Activated CD4-positive, alpha-beta memory T cell treated with anti-CD3 and anti-CD28 coated beads for 36 hours (primary cell): ENCODE measurements at regions not wholly inside any gene's neighbourhood (a gene's known extent, or its start where the extent isn't known, plus 50 kb on each side); places are given as distances from the start of the nearest gene placed in this dataset.

Experiments
- CTCF ChIA-PET: fragments of 350-600 bp; sonication (Branson Sonifier 250); formaldehyde crosslinking; loops from one replicate; lab custom pipeline; 2021; ENCODE audit warnings: antibody characterized with exemption, inconsistent platforms; lab: Charles Lee
- POLR2A ChIA-PET: fragments of 350-600 bp; sonication (Branson Sonifier 250); formaldehyde crosslinking; loops from one replicate; lab custom pipeline; 2021; ENCODE audit warnings: antibody characterized with exemption; lab: Charles Lee
- DNase-seq: peaks from one replicate; pipeline ENCODE4 v3.0.0-alpha.2; 2020
- H3K27ac Mint-ChIP-seq: one replicate; pipeline ENCODE4 v1.8.0; 2021; ENCODE audit warnings: mixed read lengths
- H3K27me3 Mint-ChIP-seq: one replicate; pipeline ENCODE4 v1.8.0; 2021; ENCODE audit warnings: mixed read lengths
- H3K36me3 Mint-ChIP-seq: one replicate; pipeline ENCODE4 v1.8.0; 2021; ENCODE audit warnings: mixed read lengths
- H3K4me1 Mint-ChIP-seq: one replicate; pipeline ENCODE4 v1.8.0; 2021; ENCODE audit warnings: low read depth, mixed read lengths
- H3K4me3 Mint-ChIP-seq: one replicate; pipeline ENCODE4 v1.8.0; 2021; ENCODE audit warnings: mild to moderate bottlenecking, mixed read lengths
- H3K9me3 Mint-ChIP-seq: one replicate; pipeline ENCODE4 v1.8.0; 2021; ENCODE audit warnings: mixed read lengths
- intact Hi-C: fragments of 100-400 bp; cut with micrococcal nuclease; formaldehyde crosslinking; loops from one replicate; pipeline ENCODE4 v1.15.1; 2023

DNA sequence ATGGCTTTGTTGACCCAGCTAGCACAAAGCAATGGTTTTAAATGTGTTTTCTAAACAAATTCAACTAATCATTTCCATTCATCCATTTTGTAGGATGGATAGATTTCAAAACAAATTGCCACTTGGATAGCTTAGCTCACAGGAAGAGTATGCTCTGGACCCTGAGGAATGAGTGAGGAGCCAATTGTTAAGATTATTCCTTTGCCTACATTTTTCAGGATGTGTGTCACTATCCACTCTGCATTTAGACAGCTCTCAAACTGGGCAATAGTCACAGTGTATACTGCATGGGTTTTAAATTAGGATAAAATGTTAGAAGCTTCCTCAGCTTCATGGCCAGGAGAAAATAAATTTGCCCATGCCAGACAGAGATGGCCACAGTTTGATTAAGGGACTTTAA is 605.6 kb upstream of the TEX47 start:
- intact Hi-C loops, result no loop called here
- no peak for DNase-seq
- Mint-ChIP-seq H3K9me3 (peaks cover 7% of the 10 kb centered on the region), H3K27ac (no peak overlapping the region), H3K4me3 (no peak overlapping the region), H3K36me3 (no peaks in the 10 kb centered on the region), H3K27me3 (no peaks in the 10 kb centered on the region), H3K4me1 (no peaks in the 10 kb centered on the region)
- ChIA-PET CTCF (no interaction called here), POLR2A (no interaction called here)

DNA sequence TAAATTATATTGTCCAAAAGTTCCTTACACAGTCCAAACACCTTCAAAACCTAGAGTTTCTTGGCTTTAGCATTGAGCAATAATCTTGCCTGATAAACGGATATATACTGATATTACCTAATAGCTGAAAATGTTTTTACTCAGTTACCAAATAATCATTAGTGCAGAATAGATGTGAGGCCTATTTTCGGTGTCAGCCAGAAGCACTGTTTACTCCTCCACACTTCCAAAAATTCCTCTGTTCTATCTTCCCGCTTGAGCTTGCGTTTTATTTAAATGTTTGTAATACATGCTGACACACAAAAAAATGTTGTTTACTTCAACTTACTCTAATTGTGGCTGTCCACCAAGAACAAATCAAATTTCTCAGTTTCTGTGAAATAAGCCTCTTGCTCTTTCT is 606.2 kb upstream of the TEX47 start:
- no peak for DNase-seq
- intact Hi-C loops, result no loop called here
- peaks cover 7% of the 10 kb centered on the region for H3K9me3 Mint-ChIP-seq
- H3K4me1 Mint-ChIP-seq, result no peaks in the 10 kb centered on the region
- no peaks in the 10 kb centered on the region for H3K36me3 Mint-ChIP-seq
- no peaks in the 10 kb centered on the region for H3K27me3 Mint-ChIP-seq
- ChIA-PET POLR2A (no interaction called here), CTCF (no interaction called here)
- no peak overlapping the region for H3K4me3 Mint-ChIP-seq
- no peak overlapping the region for H3K27ac Mint-ChIP-seq

DNA sequence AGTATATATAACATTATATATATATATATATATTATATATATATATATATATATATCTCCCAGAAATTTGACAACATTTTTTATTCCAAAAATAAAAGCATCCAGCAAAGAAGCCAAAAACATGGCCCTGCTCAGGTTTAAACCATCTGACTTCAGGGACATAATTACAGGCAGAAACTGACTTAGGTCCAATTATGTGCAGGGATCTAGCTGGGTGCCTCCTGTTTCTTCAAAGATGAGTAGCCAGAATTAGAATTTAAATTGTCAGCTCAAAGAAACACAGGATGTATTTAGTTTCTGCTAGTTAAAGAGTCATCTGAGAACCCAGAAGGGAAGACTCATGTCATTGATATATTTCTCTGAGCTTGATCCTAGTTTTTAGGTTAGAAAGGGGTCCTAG is 656.4 kb upstream of the TEX47 start:
- POLR2A ChIA-PET, result no interaction called here
- Mint-ChIP-seq H3K9me3 (peaks cover 2% of the 10 kb centered on the region), H3K36me3 (no peaks in the 10 kb centered on the region), H3K4me1 (no peaks in the 10 kb centered on the region), H3K4me3 (no peak overlapping the region), H3K27ac (no peak overlapping the region), H3K27me3 (no peaks in the 10 kb centered on the region)
- intact Hi-C loops, result no loop called here
- CTCF ChIA-PET, result no interaction called here
- DNase-seq, result no peak

DNA sequence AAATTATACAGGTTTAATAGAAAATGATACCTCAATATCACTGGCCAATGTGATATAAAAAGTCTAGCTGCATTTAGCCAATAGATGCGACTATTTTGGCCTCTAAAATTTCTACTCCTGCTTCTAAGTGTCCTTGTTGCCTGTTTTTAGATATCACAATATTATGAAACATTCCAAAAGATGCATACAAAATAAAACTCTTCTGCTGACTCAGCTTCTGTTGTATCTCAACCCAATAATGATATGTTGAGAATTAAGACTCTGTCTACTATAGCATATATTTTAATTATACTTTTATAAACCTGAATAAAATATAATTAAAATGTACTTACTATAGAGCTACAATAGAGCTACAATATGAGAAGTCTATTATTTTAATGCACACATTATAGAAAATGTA is 661.0 kb upstream of the TEX47 start:
- Mint-ChIP-seq H3K4me1 (no peaks in the 10 kb centered on the region), H3K9me3 (peaks cover 2% of the 10 kb centered on the region), H3K4me3 (no peak overlapping the region), H3K36me3 (no peaks in the 10 kb centered on the region), H3K27me3 (no peaks in the 10 kb centered on the region), H3K27ac (no peak overlapping the region)
- ChIA-PET POLR2A (no interaction called here), CTCF (no interaction called here)
- no peak for DNase-seq
- intact Hi-C loops, result no loop called here

DNA sequence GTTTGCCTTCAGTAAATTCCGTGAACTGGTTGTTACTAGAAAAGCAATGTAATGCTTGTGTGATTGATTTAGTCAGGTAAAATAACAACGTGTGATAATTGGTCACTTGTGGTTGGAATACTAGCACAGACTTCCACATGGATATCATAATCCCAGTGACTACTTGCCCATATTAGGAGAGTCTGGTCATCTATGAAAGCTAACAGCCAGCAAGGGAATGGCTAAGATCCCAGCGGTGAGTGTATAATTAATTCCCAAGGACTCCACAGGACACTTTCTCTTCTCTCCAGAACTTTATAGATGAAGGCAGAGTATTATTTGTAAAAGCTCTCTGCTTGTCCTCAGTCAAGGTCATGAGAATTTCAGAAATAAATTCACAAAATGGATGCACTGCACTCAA is 662.6 kb upstream of the TEX47 start:
- H3K4me1 Mint-ChIP-seq, result no peaks in the 10 kb centered on the region
- intact Hi-C loops, result no loop called here
- no peak for DNase-seq
- CTCF ChIA-PET, result no interaction called here
- POLR2A ChIA-PET, result no interaction called here
- H3K36me3 Mint-ChIP-seq, result no peaks in the 10 kb centered on the region
- H3K4me3 Mint-ChIP-seq, result no peak overlapping the region
- H3K27me3 Mint-ChIP-seq, result no peaks in the 10 kb centered on the region
- peaks cover 4% of the 10 kb centered on the region for H3K9me3 Mint-ChIP-seq
- H3K27ac Mint-ChIP-seq, result no peak overlapping the region

DNA sequence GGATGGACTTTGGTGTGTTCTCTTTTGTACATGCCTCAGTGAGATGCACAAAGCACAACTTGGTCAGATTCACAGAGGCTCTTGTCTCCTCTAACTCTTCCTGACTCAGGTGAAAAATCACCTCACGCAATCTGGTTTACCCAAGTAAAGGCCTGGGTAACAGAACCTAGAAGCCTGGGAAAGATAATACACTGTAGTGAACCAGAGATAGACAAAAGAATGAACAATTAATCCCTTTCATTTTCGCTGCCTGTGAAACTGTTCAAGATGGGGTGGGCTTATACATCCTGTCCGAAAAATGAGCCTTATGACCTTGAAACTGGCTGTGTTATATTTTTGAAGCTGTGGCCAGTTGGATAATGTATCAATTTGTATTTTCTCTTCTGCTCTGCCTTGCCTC is 678.9 kb upstream of the TEX47 start:
- Mint-ChIP-seq H3K27me3 (no peaks in the 10 kb centered on the region), H3K4me3 (no peak overlapping the region), H3K36me3 (no peaks in the 10 kb centered on the region), H3K27ac (no peak overlapping the region), H3K9me3 (peaks cover 7% of the 10 kb centered on the region), H3K4me1 (no peaks in the 10 kb centered on the region)
- POLR2A ChIA-PET, result no interaction called here
- CTCF ChIA-PET, result no interaction called here
- intact Hi-C loops, result no loop called here
- DNase-seq, result no peak

DNA sequence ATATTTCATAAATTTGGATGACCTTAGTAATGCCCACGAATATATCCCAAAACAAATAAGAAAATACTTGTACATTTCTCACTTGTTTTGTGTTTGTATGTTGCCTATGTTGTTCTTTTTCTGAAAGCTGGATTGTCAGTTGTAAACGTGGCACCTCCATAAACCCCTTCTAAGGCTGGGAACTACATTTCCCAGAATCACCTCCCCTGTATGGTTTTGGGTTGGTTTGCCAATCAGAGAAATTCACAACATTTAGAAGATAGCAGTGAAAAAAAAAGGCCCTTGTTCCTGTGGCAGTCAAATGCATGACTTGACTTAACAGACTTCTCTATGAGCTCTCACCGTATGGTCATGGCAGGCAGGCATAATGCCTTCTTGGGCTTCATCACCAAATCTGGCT is 676.3 kb upstream of the STEAP1 start:
- Mint-ChIP-seq H3K9me3 (no peaks in the 10 kb centered on the region), H3K27me3 (no peaks in the 10 kb centered on the region), H3K27ac (no peak overlapping the region), H3K36me3 (no peaks in the 10 kb centered on the region), H3K4me1 (no peaks in the 10 kb centered on the region), H3K4me3 (no peak overlapping the region)
- CTCF ChIA-PET, result no interaction called here
- no peak for DNase-seq
- POLR2A ChIA-PET, result interaction anchor here (0.6 kb wide), 1 partner anchor 10 kb away, joined by 5 read pairs; no protein-coding TSS in a partner anchor
- intact Hi-C loops, result no loop called here

DNA sequence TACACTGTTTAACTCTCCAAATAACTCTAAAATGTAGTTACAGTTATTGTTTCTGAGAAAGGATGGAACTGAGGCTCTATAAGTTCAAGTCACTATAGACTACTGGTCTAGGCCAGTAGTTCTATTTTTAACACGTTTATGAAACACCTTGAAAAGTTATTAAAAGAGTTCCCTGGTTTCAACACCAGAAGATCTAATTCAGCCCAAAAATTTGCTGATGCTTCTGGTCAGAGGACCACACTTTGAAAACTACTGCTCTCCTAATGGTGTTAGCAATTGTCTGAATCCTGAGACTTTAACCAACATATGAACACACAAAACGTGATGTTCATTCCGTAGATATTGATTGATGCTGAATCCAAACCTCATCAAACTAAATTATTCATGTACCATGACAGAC is 658.6 kb upstream of the STEAP1 start:
- Mint-ChIP-seq H3K4me3 (no peak overlapping the region), H3K27ac (no peak overlapping the region), H3K36me3 (no peaks in the 10 kb centered on the region), H3K9me3 (no peaks in the 10 kb centered on the region), H3K27me3 (no peaks in the 10 kb centered on the region), H3K4me1 (no peaks in the 10 kb centered on the region)
- CTCF ChIA-PET, result no interaction called here
- DNase-seq, result no peak
- POLR2A ChIA-PET, result no interaction called here
- intact Hi-C loops, result no loop called here

DNA sequence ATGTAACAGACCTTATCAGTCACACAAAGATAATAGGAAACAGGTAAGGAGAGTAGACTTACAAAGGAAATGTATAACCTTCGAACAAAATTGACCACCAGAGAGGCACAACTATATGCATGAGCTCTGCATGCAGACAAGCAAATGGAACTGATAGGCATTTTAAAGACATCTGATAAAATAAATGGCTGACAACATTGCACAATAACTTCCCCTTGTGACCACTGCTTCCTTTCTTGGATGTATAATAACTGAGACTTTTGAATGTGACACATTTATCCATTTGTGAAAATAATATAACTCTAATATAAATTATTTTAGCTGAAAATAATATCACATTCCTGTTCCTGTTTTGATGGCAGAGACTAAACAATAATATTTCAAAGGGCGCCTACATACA is 654.2 kb upstream of the STEAP1 start:
- CTCF ChIA-PET, result no interaction called here
- intact Hi-C loops, result no loop called here
- no peak for DNase-seq
- no peak overlapping the region for H3K4me3 Mint-ChIP-seq
- POLR2A ChIA-PET, result no interaction called here
- H3K27ac Mint-ChIP-seq, result no peak overlapping the region
- H3K27me3 Mint-ChIP-seq, result no peaks in the 10 kb centered on the region
- H3K36me3 Mint-ChIP-seq, result no peaks in the 10 kb centered on the region
- no peaks in the 10 kb centered on the region for H3K4me1 Mint-ChIP-seq
- no peaks in the 10 kb centered on the region for H3K9me3 Mint-ChIP-seq

DNA sequence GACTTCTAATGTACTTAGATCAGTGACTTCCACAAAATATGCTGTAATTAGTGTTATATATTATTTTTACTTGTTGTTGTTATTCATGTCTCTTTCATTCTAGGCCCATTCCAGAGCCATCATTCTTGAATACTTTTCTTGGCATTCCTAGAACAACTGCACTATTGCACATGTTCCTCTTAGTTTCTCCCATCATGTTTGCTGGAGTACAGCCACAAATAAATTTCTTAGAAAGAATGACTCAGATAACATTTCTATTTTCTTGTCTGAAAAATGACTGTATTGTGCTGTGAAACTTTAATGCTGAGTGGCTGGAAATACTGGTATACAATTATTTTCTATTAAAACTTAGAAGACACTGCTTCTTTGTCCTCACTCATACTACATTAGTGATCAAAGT is 651.0 kb upstream of the STEAP1 start:
- Mint-ChIP-seq H3K4me3 (no peak overlapping the region), H3K4me1 (no peaks in the 10 kb centered on the region), H3K9me3 (no peaks in the 10 kb centered on the region), H3K36me3 (no peaks in the 10 kb centered on the region), H3K27me3 (no peaks in the 10 kb centered on the region), H3K27ac (no peak overlapping the region)
- no peak for DNase-seq
- intact Hi-C loops, result no loop called here
- POLR2A ChIA-PET, result no interaction called here
- CTCF ChIA-PET, result no interaction called here

DNA sequence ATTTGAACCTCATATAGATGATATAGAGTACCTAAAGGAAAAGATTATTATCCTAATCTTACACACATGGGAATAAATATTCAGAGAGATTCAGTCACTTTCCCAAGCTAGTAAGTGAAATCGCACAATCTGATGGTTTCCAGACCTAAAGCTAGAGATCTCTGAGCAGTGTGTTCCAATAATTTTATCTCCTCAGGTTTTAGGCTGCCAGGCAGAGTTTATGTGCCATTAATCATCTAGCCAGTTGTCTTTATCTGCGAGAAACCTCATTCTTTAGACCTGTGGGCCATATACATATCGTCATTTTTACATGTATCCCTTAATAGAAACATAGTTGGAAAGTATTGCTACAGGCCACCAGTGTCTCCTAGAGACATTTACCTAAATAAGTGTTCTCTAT is 647.2 kb upstream of the STEAP1 start:
- Mint-ChIP-seq H3K9me3 (no peaks in the 10 kb centered on the region), H3K27ac (no peak overlapping the region), H3K36me3 (no peaks in the 10 kb centered on the region), H3K4me1 (no peaks in the 10 kb centered on the region), H3K4me3 (no peak overlapping the region), H3K27me3 (no peaks in the 10 kb centered on the region)
- no peak for DNase-seq
- ChIA-PET CTCF (no interaction called here), POLR2A (no interaction called here)
- intact Hi-C loops, result no loop called here

DNA sequence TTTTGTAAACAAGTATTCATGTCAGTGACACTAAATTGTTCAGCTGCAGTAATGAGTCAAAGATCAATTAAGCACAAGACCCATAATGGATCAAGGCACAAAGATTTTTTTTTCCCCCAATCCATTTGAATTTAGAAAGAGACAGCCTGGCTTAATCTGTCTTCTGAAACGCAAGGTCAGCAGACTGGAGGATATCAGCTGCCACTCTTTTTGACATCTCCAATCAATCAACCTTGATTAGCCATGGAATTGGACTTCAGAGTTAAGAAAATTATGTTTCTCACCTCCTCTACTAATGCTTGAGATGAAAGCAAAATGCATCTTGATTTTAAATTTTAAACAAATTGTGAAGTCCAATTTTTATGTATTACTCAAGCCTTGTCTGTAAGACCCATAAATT is 642.4 kb upstream of the STEAP1 start:
- DNase-seq, result no peak
- intact Hi-C loops, result no loop called here
- peaks cover 5% of the 10 kb centered on the region for H3K9me3 Mint-ChIP-seq
- H3K4me3 Mint-ChIP-seq, result no peak overlapping the region
- POLR2A ChIA-PET, result no interaction called here
- CTCF ChIA-PET, result no interaction called here
- H3K27me3 Mint-ChIP-seq, result no peaks in the 10 kb centered on the region
- no peaks in the 10 kb centered on the region for H3K4me1 Mint-ChIP-seq
- H3K27ac Mint-ChIP-seq, result no peak overlapping the region
- no peaks in the 10 kb centered on the region for H3K36me3 Mint-ChIP-seq

DNA sequence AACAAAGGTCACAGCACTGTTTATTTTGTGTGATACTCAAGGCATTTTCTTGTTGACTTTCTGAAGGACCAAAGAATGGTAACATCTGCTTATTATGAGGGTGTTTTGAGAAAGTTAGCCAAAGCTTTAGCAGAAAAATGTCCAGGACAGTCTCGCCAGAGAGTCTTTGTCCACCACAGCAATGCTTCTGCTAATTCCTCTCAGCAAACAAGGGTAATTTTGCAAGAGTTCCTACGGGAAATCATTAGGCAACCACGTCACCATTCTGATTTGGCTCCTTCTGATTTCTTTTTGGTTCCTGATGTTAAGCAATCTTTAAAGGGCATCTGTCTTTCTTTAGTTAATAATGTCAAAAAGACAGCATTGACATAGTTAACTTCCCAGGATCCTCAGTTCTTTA is 639.3 kb upstream of the STEAP1 start:
- no peak for DNase-seq
- H3K27ac Mint-ChIP-seq, result no peak overlapping the region
- intact Hi-C loops, result no loop called here
- peaks cover 5% of the 10 kb centered on the region for H3K9me3 Mint-ChIP-seq
- POLR2A ChIA-PET, result no interaction called here
- CTCF ChIA-PET, result no interaction called here
- no peaks in the 10 kb centered on the region for H3K4me1 Mint-ChIP-seq
- no peaks in the 10 kb centered on the region for H3K36me3 Mint-ChIP-seq
- no peak overlapping the region for H3K4me3 Mint-ChIP-seq
- H3K27me3 Mint-ChIP-seq, result no peaks in the 10 kb centered on the region

DNA sequence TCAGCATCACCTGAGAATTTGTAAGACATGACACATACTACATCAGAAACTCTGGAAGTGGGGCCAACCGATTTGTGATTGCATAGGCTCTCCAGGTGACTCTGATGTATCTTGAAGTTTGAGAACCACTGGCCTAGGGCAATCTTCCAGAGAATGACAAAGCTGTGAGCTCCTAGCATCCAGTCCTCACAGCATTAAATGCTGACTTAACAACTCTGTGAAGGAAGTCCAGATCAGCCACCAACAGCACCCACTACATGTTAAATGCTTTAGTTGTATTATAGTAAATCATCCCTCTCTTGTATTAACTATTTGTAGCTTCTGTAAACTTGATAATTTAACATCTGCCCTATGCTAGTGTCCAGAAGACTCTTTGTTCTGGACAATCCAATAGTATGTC is 636.5 kb upstream of the STEAP1 start:
- H3K27me3 Mint-ChIP-seq, result no peaks in the 10 kb centered on the region
- H3K4me3 Mint-ChIP-seq, result no peak overlapping the region
- no peaks in the 10 kb centered on the region for H3K4me1 Mint-ChIP-seq
- ChIA-PET CTCF (no interaction called here), POLR2A (no interaction called here)
- no peak overlapping the region for H3K27ac Mint-ChIP-seq
- DNase-seq, result no peak
- peaks cover 8% of the 10 kb centered on the region for H3K9me3 Mint-ChIP-seq
- intact Hi-C loops, result no loop called here
- no peaks in the 10 kb centered on the region for H3K36me3 Mint-ChIP-seq
